HG03108 (cell line): ENCODE measurements at regions not wholly inside any gene's neighbourhood (a gene's known extent, or its start where the extent isn't known, plus 50 kb on each side); places are given as distances from the start of the nearest gene placed in this dataset.
"Not testable (repeated sequence)": the region's sequence is repeated elsewhere in the genome, so short reads cannot be mapped to it uniquely, and the experiment has no call there.

Source experiments
- ATAC-seq: cut with Tn5 transposase; IDR thresholded peaks from one replicate; pipeline ENCODE4 v1.9.1; 2021; ENCODE audit warnings: moderate library complexity; ENCODE audit not compliant: unreplicated experiment

- ATAC-seq: no peak
Measured at GRCh38 chr10:80741278-80741677, 203.6 kb downstream of the SH2D4B start.

- ATAC-seq: no peak
Measured at GRCh38 chr10:80750268-80750667, 212.6 kb downstream of the SH2D4B start.

GRCh38 chr10:80751940-80752339 lies 214.2 kb downstream of the SH2D4B start:
- ATAC-seq: no peak

- ATAC-seq: no peak
Measured at GRCh38 chr10:80753612-80754011, 215.9 kb downstream of the SH2D4B start.

- no peak for ATAC-seq
Measured at GRCh38 chr10:80755893-80756292, 218.2 kb downstream of the SH2D4B start.

- ATAC-seq: no peak
Measured at GRCh38 chr10:80759693-80760092, 222.0 kb downstream of the SH2D4B start.

- ATAC-seq: peak; percentile 54
Measured at GRCh38 chr10:80760914-80761371, 223.2 kb downstream of the SH2D4B start.

GRCh38 chr10:80767963-80768362 lies 230.3 kb downstream of the SH2D4B start:
- ATAC-seq: no peak

GRCh38 chr10:80769700-80770160 lies 232.0 kb downstream of the SH2D4B start:
- no peak for ATAC-seq

GRCh38 chr10:80770239-80770638 lies 232.5 kb downstream of the SH2D4B start:
- no peak for ATAC-seq

- ATAC-seq: no peak
Measured at GRCh38 chr10:80771285-80771684, 233.6 kb downstream of the SH2D4B start.

GRCh38 chr10:80771902-80772555 lies 234.3 kb downstream of the SH2D4B start:
- ATAC-seq: no peak

GRCh38 chr10:80772596-80772995 lies 234.9 kb downstream of the SH2D4B start:
- no peak for ATAC-seq

- no peak for ATAC-seq
Measured at GRCh38 chr10:80784695-80785094, 247.0 kb downstream of the SH2D4B start.

GRCh38 chr10:80786322-80786721 lies 248.6 kb downstream of the SH2D4B start:
- no peak for ATAC-seq

GRCh38 chr10:80787952-80788351 lies 250.2 kb downstream of the SH2D4B start:
- ATAC-seq: no peak

GRCh38 chr10:80794994-80795393 lies 257.3 kb downstream of the SH2D4B start:
- no peak for ATAC-seq

GRCh38 chr10:80805343-80806020 lies 267.8 kb downstream of the SH2D4B start:
- no peak for ATAC-seq

GRCh38 chr10:80814147-80814652 lies 276.5 kb downstream of the SH2D4B start:
- ATAC-seq: no peak

GRCh38 chr10:80829151-80829550 lies 291.4 kb downstream of the SH2D4B start:
- no peak for ATAC-seq

- no peak for ATAC-seq
Measured at GRCh38 chr10:80829562-80829961, 291.9 kb downstream of the SH2D4B start.

- ATAC-seq: not testable (repeated sequence)
Measured at GRCh38 chr10:80832693-80833092, 295.0 kb downstream of the SH2D4B start.
